NCI-H345 treated with DMSO at 0.1 percent for 48 hours (cell line): ENCODE measurements at regions not wholly inside any gene's neighbourhood (a gene's known extent, or its start where the extent isn't known, plus 50 kb on each side); places are given as distances from the start of the nearest gene placed in this dataset.
A peak's percentile ranks its signal among the peaks of the same experiment; 100 is the strongest.

Experiments used
- DNase-seq: peaks from one replicate; lab custom pipeline; 2025; ENCODE audit not compliant: unreplicated experiment; lab: John Stamatoyannopoulos, UW

- no peak for DNase-seq
Measured at GRCh38 chr7:113998934-113999333, 80.1 kb upstream of the PPP1R3A start.

- no peak for DNase-seq
Measured at GRCh38 chr7:113996405-113996804, 77.6 kb upstream of the PPP1R3A start.

- no peak for DNase-seq
Measured at GRCh38 chr7:113986216-113986615, 67.4 kb upstream of the PPP1R3A start.

- no peak for DNase-seq
Measured at GRCh38 chr7:113976508-113976907, 57.7 kb upstream of the PPP1R3A start.

GRCh38 chr7:113968713-113969112 lies 49.9 kb upstream of the PPP1R3A start:
- DNase-seq: peak; percentile 36
